Bronchial epithelial cell (primary cell): ENCODE measurements at regions not wholly inside any gene's neighbourhood (a gene's known extent, or its start where the extent isn't known, plus 50 kb on each side); places are given as distances from the start of the nearest gene placed in this dataset.

Experiments used
- DNase-seq: peaks from one replicate; pipeline ENCODE4 v3.0.0-alpha.2; 2010; ENCODE audit warnings: low read depth
- FAIRE-seq: peaks from 2 replicates; lab custom pipeline; 2011; peaks lifted over from hg19 to GRCh38; lab: Jason Lieb, UNC
- H3K27me3 ChIP-seq: 2 replicates; pipeline ENCODE4 v1.5.1; 2011; ENCODE audit warnings: low read length; ENCODE audit not compliant: control insufficient read depth, insufficient read depth
- H3K36me3 ChIP-seq: 2 replicates; pipeline ENCODE4 v1.5.1; 2011; ENCODE audit warnings: low read length; ENCODE audit not compliant: control insufficient read depth, insufficient read depth
- H3K4me3 ChIP-seq: 2 replicates; pipeline ENCODE4 v1.5.1; 2011; ENCODE audit warnings: mild to moderate bottlenecking, low read depth, low read length, control low read depth
- CTCF ChIP-seq: IDR thresholded peaks from 2 replicates; pipeline ENCODE4 v1.5.1; 2011; ENCODE audit warnings: mild to moderate bottlenecking, moderate library complexity, low read length, control low read depth, inconsistent platforms; ENCODE audit not compliant: insufficient read depth, severe bottlenecking

GRCh38 chr7:47196106-47196645 is 385.7 kb downstream of the TNS3 start:
- H3K27me3 ChIP-seq, result peaks cover 2% of the 10 kb centered on the region
- DNase-seq (no peak), FAIRE-seq (no peak)
- H3K36me3 ChIP-seq, result no peaks in the 10 kb centered on the region
- no peak for TF ChIP-seq CTCF
- no peak overlapping the region for H3K4me3 ChIP-seq

DNA sequence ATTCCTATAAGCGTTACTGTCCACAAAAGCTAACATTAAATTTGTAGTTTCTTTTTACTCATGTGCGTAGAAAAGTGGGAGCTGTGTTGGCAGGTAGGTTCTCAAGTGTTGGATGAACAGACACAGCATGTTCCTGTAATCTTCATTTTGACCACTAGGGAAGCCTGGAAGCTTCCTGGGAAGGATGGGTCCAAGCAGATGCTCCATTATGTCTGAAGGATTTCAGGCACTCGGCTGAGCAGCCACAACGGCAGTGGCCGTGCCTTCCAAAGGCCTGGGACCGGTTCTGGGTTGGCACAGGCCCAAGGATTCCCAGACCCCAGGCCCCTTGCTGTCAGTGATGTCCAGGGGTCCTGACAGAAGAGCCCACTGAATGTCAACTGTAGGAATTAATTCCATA is 386.3 kb downstream of the TNS3 start:
- TF ChIP-seq CTCF, result no peak
- FAIRE-seq (no peak), DNase-seq (no peak)
- Histone ChIP-seq H3K27me3 (peaks cover 5% of the 10 kb centered on the region), H3K36me3 (no peaks in the 10 kb centered on the region), H3K4me3 (no peak overlapping the region)

GRCh38 chr7:47194516-47195057 is 387.3 kb downstream of the TNS3 start:
- Histone ChIP-seq H3K27me3 (peaks cover 5% of the 10 kb centered on the region), H3K36me3 (no peaks in the 10 kb centered on the region), H3K4me3 (no peak overlapping the region)
- no peak for FAIRE-seq
- DNase-seq, result no peak
- no peak for TF ChIP-seq CTCF

DNA sequence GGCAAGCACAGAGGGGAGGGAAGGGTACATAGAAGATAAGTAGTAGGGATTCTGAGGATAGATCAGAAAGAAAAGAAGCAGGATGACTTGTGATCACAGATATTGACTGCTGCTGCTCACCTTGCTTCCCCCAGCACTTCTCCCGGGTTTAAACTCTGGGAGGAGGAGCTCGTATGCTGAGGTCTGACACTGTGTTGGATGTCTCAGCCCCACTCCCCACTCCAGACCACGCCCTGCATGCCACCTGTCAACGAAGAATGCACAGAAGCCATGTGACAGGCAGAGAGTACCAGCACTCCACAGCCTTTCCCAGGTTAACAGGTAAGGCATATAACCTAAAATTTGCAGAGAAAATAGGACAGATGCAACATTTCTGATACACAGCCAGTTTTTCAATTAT is 388.9 kb downstream of the TNS3 start:
- DNase-seq (no peak), FAIRE-seq (peak; percentile 60)
- no peak for TF ChIP-seq CTCF

DNA sequence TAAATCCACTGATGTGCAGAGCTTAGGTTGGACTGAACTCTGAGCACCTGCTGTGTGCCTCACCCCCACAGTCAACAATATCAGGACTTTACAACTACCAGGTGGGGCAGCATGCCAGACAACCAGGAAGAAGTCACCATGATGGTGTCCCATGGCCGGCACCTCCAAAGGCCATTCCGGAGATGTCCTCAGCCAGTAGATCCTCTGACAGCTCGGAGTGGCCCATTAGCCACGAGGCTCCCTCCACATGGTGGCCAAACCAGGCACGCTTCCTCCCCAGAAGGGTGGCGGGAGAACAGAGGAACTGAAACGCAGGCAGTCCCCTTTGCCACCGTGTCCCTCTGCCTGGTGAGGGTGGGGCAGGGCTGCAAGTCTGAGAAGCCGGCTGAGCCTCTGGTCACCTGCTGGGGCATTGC is 390.0 kb downstream of the TNS3 start:
- Histone ChIP-seq H3K4me3 (no peak overlapping the region), H3K27me3 (peaks cover 5% of the 10 kb centered on the region), H3K36me3 (no peaks in the 10 kb centered on the region)
- no peak for DNase-seq
- TF ChIP-seq CTCF, result no peak
- no peak for FAIRE-seq

More for the DNA sequence above, 388.9 kb downstream of the TNS3 start:
- H3K36me3 ChIP-seq, result no peaks in the 10 kb centered on the region
- peaks cover 5% of the 10 kb centered on the region for H3K27me3 ChIP-seq
- no peak overlapping the region for H3K4me3 ChIP-seq

DNA sequence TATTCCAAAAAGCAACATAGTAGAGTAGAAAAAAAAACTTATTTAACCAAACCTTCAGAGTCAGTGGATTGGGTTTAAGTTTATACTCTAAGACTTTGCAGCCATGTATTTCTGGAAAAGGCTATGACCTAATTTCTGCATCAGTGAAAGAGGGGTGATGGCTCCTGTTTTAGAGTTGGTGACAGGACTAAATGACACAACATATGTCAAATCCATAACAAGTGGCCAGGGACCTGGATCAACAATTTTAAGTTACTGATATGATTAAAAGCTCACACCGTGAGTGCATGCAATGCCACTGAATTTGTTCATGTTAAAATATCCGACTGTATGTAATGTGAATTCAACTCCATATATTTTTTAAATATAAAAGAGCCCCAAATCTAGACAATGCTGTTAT is 390.6 kb downstream of the TNS3 start:
- no peaks in the 10 kb centered on the region for H3K36me3 ChIP-seq
- FAIRE-seq (no peak), DNase-seq (no peak)
- H3K4me3 ChIP-seq, result no peak overlapping the region
- peaks cover 5% of the 10 kb centered on the region for H3K27me3 ChIP-seq
- no peak for TF ChIP-seq CTCF
